ENCODE measurements at regions not wholly inside any gene's neighbourhood (a gene's known extent, or its start where the extent isn't known, plus 50 kb on each side); places are given as distances from the start of the nearest gene placed in this dataset.

GRCh38 chr1:116314305-116314919 lies 58.6 kb upstream of the ATP1A1 start (continued):
- TF ChIP-seq REST (IDR thresholded peaks at IDR 0.05; ENCODE audit: borderline replicate concordance in 1 of 2, low read depth in 1 of 2, low read length in 2 of 2) (no peak), KMT2A (CRISPR knock-in tag; IDR thresholded peaks at IDR 0.05) (no peak), ZNF264 (CRISPR knock-in tag; IDR thresholded peaks at IDR 0.05) (peak; percentile 55; the same call in 1 of the 2 replicates), MED1 (CRISPR knock-in tag; IDR thresholded peaks at IDR 0.05) (peak; percentile 70; the same call in 1 of the 2 replicates), U2AF1 (optimal IDR thresholded peaks at IDR 0.05; ENCODE audit: low read depth, low read length) (no peak), MTERF4 (CRISPR knock-in tag; IDR thresholded peaks at IDR 0.05) (no peak), ZNF766 (CRISPR knock-in tag; IDR thresholded peaks at IDR 0.05; ENCODE audit: borderline replicate concordance) (no peak), ZNF382 (CRISPR knock-in tag; IDR thresholded peaks at IDR 0.05; ENCODE audit: borderline replicate concordance) (no peak), FOXP1 (IDR thresholded peaks at IDR 0.05) (no peak), FOXP1 (CRISPR knock-in tag; IDR thresholded peaks at IDR 0.05) (peak; percentile 58; the same call in 1 of the 2 replicates), CHD4 (IDR thresholded peaks at IDR 0.05; ENCODE audit: borderline replicate concordance, low read length) (no peak), WIZ (CRISPR knock-in tag; IDR thresholded peaks at IDR 0.05) (no peak), ZNF441 (CRISPR knock-in tag; IDR thresholded peaks at IDR 0.05; ENCODE audit: borderline replicate concordance) (no peak), ZNF24 (IDR thresholded peaks at IDR 0.05) (no peak), ZBTB25 (CRISPR knock-in tag; IDR thresholded peaks at IDR 0.05) (no peak), SIX1 (CRISPR knock-in tag; IDR thresholded peaks at IDR 0.05; ENCODE audit: borderline replicate concordance) (peak; percentile 53; the same call in 1 of the 2 replicates), CEBPG (CRISPR knock-in tag; IDR thresholded peaks at IDR 0.05) (peak; percentile 94), RCOR2 (CRISPR knock-in tag; IDR thresholded peaks at IDR 0.05) (peak; percentile 33; the same call in 1 of the 2 replicates), ZBTB2 (CRISPR knock-in tag; IDR thresholded peaks at IDR 0.05; ENCODE audit: low read depth) (no peak), HMGA1 (CRISPR knock-in tag; conservative IDR thresholded peaks at IDR 0.05) (no peak), ZNF230 (CRISPR knock-in tag; IDR thresholded peaks at IDR 0.05) (no peak), NFYB (CRISPR knock-in tag; IDR thresholded peaks at IDR 0.05) (no peak), RXRB (CRISPR knock-in tag; IDR thresholded peaks at IDR 0.05; ENCODE audit: borderline replicate concordance) (peak; percentile 58; the same call in 1 of the 2 replicates), SRSF9 (IDR thresholded peaks at IDR 0.05; ENCODE audit: borderline replicate concordance, insufficient read depth, low read depth, low read length, poor library complexity, severe bottlenecking) (no peak), ZNF878 (CRISPR knock-in tag; IDR thresholded peaks at IDR 0.05) (no peak), DMAP1 (CRISPR knock-in tag; IDR thresholded peaks at IDR 0.05) (no peak), ZNF670 (CRISPR knock-in tag; IDR thresholded peaks at IDR 0.05; ENCODE audit: borderline replicate concordance) (no peak)
